KMS-11 (cell line): ENCODE measurements at regions not wholly inside any gene's neighbourhood (a gene's known extent, or its start where the extent isn't known, plus 50 kb on each side); places are given as distances from the start of the nearest gene placed in this dataset.

Source experiments
- H2AFZ ChIP-seq: fragments of 200-600 bp; sonication (generic); 2 replicates; pipeline ENCODE4 v1.6.1; 2016; ENCODE audit warnings: antibody characterized with exemption, mixed run types, low read depth
- H3K27ac ChIP-seq: fragments of 200-600 bp; sonication (generic); 2 replicates; pipeline ENCODE4 v1.6.1; 2016; ENCODE audit warnings: mild to moderate bottlenecking, mixed run types
- H3K27me3 ChIP-seq: fragments of 200-600 bp; sonication (generic); 2 replicates; pipeline ENCODE4 v1.6.1; 2017; ENCODE audit warnings: mild to moderate bottlenecking, low read depth, mixed run types, moderate library complexity; ENCODE audit not compliant: insufficient read depth
- H3K36me3 ChIP-seq: fragments of 200-600 bp; sonication (generic); 2 replicates; pipeline ENCODE4 v1.6.1; 2017; ENCODE audit warnings: mild to moderate bottlenecking, mixed run types; ENCODE audit not compliant: insufficient read depth
- H3K4me1 ChIP-seq: fragments of 200-600 bp; sonication (generic); 2 replicates; pipeline ENCODE4 v1.6.1; 2016; ENCODE audit warnings: mild to moderate bottlenecking, low read depth, mixed run types; ENCODE audit not compliant: poor library complexity, severe bottlenecking
- H3K4me2 ChIP-seq: fragments of 200-600 bp; sonication (generic); 2 replicates; pipeline ENCODE4 v1.7.0; 2016; ENCODE audit warnings: mild to moderate bottlenecking, mixed run types
- H3K4me3 ChIP-seq: fragments of 200-600 bp; sonication (generic); IDR thresholded peaks from 2 replicates; pipeline ENCODE4 v1.6.1; 2017; ENCODE audit warnings: low read depth, low read length, mixed read lengths; ENCODE audit not compliant: insufficient read depth
- H3K79me2 ChIP-seq: fragments of 200-600 bp; sonication (generic); 2 replicates; pipeline ENCODE4 v1.6.1; 2016; ENCODE audit warnings: low read depth, mixed run types; ENCODE audit not compliant: insufficient read depth
- H3K9ac ChIP-seq: fragments of 200-600 bp; sonication (generic); 2 replicates; pipeline ENCODE4 v1.6.1; 2016; ENCODE audit warnings: mild to moderate bottlenecking, mixed run types
- H4K20me1 ChIP-seq: fragments of 200-600 bp; sonication (generic); 2 replicates; pipeline ENCODE4 v1.6.1; 2016; ENCODE audit warnings: mild to moderate bottlenecking, mixed run types; ENCODE audit not compliant: insufficient read depth
- CTCF ChIP-seq: fragments of 200-600 bp; sonication (generic); conservative IDR thresholded peaks from 2 replicates; pipeline ENCODE4 v1.6.1; 2017; ENCODE audit warnings: low read depth, mild to moderate bottlenecking, antibody characterized with exemption, low read length, moderate library complexity, mixed read lengths

DNA sequence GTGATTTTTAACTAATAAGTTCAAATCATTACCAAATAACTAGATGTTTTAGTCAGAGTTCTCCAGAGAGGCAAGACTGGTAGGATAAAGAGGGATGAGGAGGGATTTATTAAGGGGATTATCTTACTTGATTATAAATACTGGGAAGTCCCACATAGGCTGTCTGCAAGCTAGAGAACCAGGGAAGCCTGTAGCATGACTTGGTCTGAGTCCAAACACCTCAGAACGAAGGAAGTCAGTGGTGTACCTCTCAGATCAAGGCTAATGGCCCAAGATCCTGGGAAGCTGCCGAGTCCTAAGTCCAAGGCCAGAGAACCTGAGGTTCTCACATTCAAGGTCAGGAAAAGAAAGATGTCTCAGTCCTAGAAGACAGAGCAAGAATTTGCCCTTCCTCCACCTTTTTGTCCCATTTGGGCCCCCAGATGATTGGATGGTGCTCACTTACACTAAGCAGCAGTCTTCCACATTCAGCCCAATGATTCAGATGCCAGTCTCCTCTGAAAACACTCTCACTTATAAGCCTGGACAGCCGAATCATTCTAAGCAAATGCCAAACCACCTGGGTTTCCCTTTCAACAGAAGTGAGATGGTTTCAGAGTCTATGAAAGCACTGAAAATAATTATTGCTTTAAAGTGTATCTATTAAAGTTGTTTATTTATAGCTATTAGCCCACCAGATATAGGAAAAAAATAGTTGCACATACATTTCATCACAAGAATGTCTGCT, 1599.2 kb downstream of the OLFM4 start:
- no peak overlapping the region for H2AFZ ChIP-seq
- no peaks in the 10 kb centered on the region for H3K79me2 ChIP-seq
- H3K36me3 ChIP-seq = no peaks in the 10 kb centered on the region
- no peaks in the 10 kb centered on the region for H3K27me3 ChIP-seq
- no peak overlapping the region for H3K9ac ChIP-seq
- no peaks in the 10 kb centered on the region for H4K20me1 ChIP-seq
- TF ChIP-seq CTCF = no peak
- no peak overlapping the region for H3K4me3 ChIP-seq
- H3K27ac ChIP-seq = no peak overlapping the region
- no peaks in the 10 kb centered on the region for H3K4me1 ChIP-seq
- no peak overlapping the region for H3K4me2 ChIP-seq

DNA sequence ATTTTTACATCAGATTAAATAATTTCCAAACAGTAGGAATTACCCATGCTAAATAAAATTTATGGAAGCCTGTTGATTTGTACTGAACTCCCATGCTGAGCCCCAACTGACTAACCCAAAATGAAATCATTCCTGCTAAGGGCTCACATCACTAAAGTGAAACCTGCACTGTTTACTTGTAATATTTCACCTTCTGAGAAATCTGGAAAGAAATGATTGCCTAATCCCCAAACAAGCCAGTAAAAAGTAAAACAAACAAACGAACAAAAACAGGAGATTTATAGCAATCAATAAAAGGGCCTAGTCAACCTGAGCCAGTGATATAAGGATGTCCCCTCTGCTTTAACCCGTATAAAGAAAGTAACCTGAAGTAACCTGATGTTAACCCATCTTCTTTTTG, 1599.8 kb downstream of the OLFM4 start:
- Histone ChIP-seq H3K36me3 (no peaks in the 10 kb centered on the region), H2AFZ (no peak overlapping the region), H3K4me2 (no peak overlapping the region), H3K4me3 (no peak overlapping the region), H3K79me2 (no peaks in the 10 kb centered on the region), H3K27ac (no peak overlapping the region), H4K20me1 (no peaks in the 10 kb centered on the region), H3K4me1 (no peaks in the 10 kb centered on the region), H3K9ac (no peak overlapping the region), H3K27me3 (no peaks in the 10 kb centered on the region)
- no peak for TF ChIP-seq CTCF

- Histone ChIP-seq H3K4me2 (no peak overlapping the region), H3K36me3 (no peaks in the 10 kb centered on the region), H3K27me3 (no peaks in the 10 kb centered on the region), H3K4me1 (no peaks in the 10 kb centered on the region), H2AFZ (no peak overlapping the region), H3K79me2 (no peaks in the 10 kb centered on the region), H3K9ac (no peak overlapping the region), H4K20me1 (no peaks in the 10 kb centered on the region), H3K27ac (no peak overlapping the region), H3K4me3 (no peak overlapping the region)
- TF ChIP-seq CTCF = no peak
Measured at GRCh38 chr13:54633456-54633855, 1604.8 kb downstream of the OLFM4 start.

DNA sequence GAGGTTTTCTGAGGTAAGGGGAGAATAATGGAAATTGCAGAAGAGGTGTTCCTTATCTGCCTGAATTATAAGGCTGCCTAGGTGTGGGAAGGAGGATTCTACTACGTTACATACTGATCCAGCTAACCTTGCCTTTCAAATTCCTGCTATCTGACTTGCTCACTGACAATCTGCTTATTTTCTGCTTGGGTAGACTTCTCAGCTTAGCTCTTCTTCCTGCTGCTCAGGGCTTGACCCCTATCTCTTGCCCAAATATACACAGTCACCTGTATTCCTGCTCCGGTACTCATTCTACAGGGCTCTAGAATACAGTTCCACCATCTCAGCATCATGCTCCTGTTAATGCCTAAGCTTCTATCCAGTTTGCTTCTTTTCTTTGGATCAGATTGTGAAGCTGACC, 1607.6 kb downstream of the OLFM4 start:
- Histone ChIP-seq H3K36me3 (no peaks in the 10 kb centered on the region), H3K4me2 (no peak overlapping the region), H3K4me1 (no peaks in the 10 kb centered on the region), H3K27ac (no peak overlapping the region), H2AFZ (no peak overlapping the region), H3K27me3 (no peaks in the 10 kb centered on the region), H3K79me2 (no peaks in the 10 kb centered on the region), H3K9ac (no peak overlapping the region), H3K4me3 (no peak overlapping the region), H4K20me1 (no peaks in the 10 kb centered on the region)
- TF ChIP-seq CTCF = no peak
